ENCODE measurements at regions not wholly inside any gene's neighbourhood (a gene's known extent, or its start where the extent isn't known, plus 50 kb on each side); places are given as distances from the start of the nearest gene placed in this dataset.

GRCh38 chr6:55047451-55048044, 126.8 kb upstream of the HCRTR2 start:
- peak; percentile 16 for DNase-seq (ENCODE audit: extremely low spot score)
- no peak for TF ChIP-seq CTCF (IDR thresholded peaks at IDR 0.05; ENCODE audit: control extremely low read depth, extremely low read depth, low read depth, missing control alignments)
- POLR2A ChIA-PET, result no interaction called here
- CTCF ChIA-PET, result interaction anchor here (1.1 kb wide), 1 partner anchor 13 kb away, joined by 3 read pairs; no protein-coding TSS in a partner anchor

GRCh38 chr6:55049866-55050265, 124.4 kb upstream of the HCRTR2 start:
- ChIA-PET CTCF (interaction anchor here (1.6 to 2.0 kb wide), 2 partner anchors 14 to 332 kb away, joined by 5 to 6 read pairs; no protein-coding TSS in a partner anchor), POLR2A (no interaction called here)
- TF ChIP-seq CTCF (IDR thresholded peaks at IDR 0.05; ENCODE audit: control extremely low read depth, extremely low read depth, low read depth, missing control alignments), result no peak
- no peak for DNase-seq (ENCODE audit: extremely low spot score)

GRCh38 chr6:55052846-55053245, 121.5 kb upstream of the HCRTR2 start:
- POLR2A ChIA-PET, result no interaction called here
- no peak for TF ChIP-seq CTCF (IDR thresholded peaks at IDR 0.05; ENCODE audit: control extremely low read depth, extremely low read depth, low read depth, missing control alignments)
- CTCF ChIA-PET, result no interaction called here
- DNase-seq (ENCODE audit: extremely low spot score), result no peak

- CTCF ChIA-PET, result no interaction called here
- POLR2A ChIA-PET, result no interaction called here
- no peak for TF ChIP-seq CTCF (IDR thresholded peaks at IDR 0.05; ENCODE audit: control extremely low read depth, extremely low read depth, low read depth, missing control alignments)
- DNase-seq (ENCODE audit: extremely low spot score), result no peak
Measured at GRCh38 chr6:55058682-55059081, 115.6 kb upstream of the HCRTR2 start.

GRCh38 chr6:55064711-55065420, 109.4 kb upstream of the HCRTR2 start:
- POLR2A ChIA-PET, result no interaction called here
- no peak for TF ChIP-seq CTCF (IDR thresholded peaks at IDR 0.05; ENCODE audit: control extremely low read depth, extremely low read depth, low read depth, missing control alignments)
- DNase-seq (ENCODE audit: extremely low spot score), result no peak
- CTCF ChIA-PET, result interaction anchor here (0.8 to 2.9 kb wide), 3 partner anchors 25 to 444 kb away, joined by 3 to 15 read pairs (median 3); no protein-coding TSS in a partner anchor

GRCh38 chr6:55069132-55069781, 105.1 kb upstream of the HCRTR2 start:
- ChIA-PET POLR2A (no interaction called here), CTCF (interaction anchor here (0.9 to 2.2 kb wide), 6 partner anchors 9 to 1083 kb away, joined by 3 to 24 read pairs (median 4); no protein-coding TSS in a partner anchor)
- DNase-seq (ENCODE audit: extremely low spot score), result no peak
- TF ChIP-seq CTCF (IDR thresholded peaks at IDR 0.05; ENCODE audit: control extremely low read depth, extremely low read depth, low read depth, missing control alignments), result peak; percentile 71
